GM23248 (cell line): ENCODE measurements at regions not wholly inside any gene's neighbourhood (a gene's known extent, or its start where the extent isn't known, plus 50 kb on each side); places are given as distances from the start of the nearest gene placed in this dataset.

Experiments used
- DNase-seq: peaks from one replicate; pipeline ENCODE4 v3.0.0-alpha.2; 2015
- H2AFZ ChIP-seq: fragments of 200-600 bp; sonication (generic); 2 replicates; pipeline ENCODE4 v1.6.1; 2016; ENCODE audit warnings: antibody characterized with exemption
- H3F3A ChIP-seq: fragments of 200-600 bp; sonication (generic); 2 replicates; pipeline ENCODE4 v1.6.1; 2016; ENCODE audit warnings: mild to moderate bottlenecking, antibody characterized with exemption, mixed run types; ENCODE audit not compliant: insufficient read depth
- H3K27ac ChIP-seq: fragments of 200-600 bp; sonication (generic); 2 replicates; pipeline ENCODE4 v1.5.1; 2016; ENCODE audit warnings: mild to moderate bottlenecking
- H3K27me3 ChIP-seq: fragments of 200-600 bp; sonication (generic); replicated peaks from 2 replicates; pipeline ENCODE4 v1.6.1; 2016; ENCODE audit warnings: mild to moderate bottlenecking; ENCODE audit not compliant: insufficient read depth
- H3K36me3 ChIP-seq: fragments of 200-600 bp; sonication (generic); 2 replicates; pipeline ENCODE4 v1.6.1; 2016; ENCODE audit warnings: low read depth, mild to moderate bottlenecking
- H3K4me1 ChIP-seq: fragments of 200-600 bp; sonication (generic); 2 replicates; pipeline ENCODE4 v1.6.1; 2016; ENCODE audit warnings: mild to moderate bottlenecking; ENCODE audit not compliant: insufficient read depth
- H3K4me2 ChIP-seq: fragments of 200-600 bp; sonication (generic); one replicate; pipeline ENCODE4 v1.6.1; 2016; ENCODE audit warnings: mild to moderate bottlenecking; ENCODE audit not compliant: unreplicated experiment
- H3K4me3 ChIP-seq: fragments of 200-600 bp; sonication (generic); 2 replicates; pipeline ENCODE4 v1.5.1; 2016; ENCODE audit warnings: mild to moderate bottlenecking
- H3K79me2 ChIP-seq: fragments of 200-600 bp; sonication (generic); 2 replicates; pipeline ENCODE4 v1.6.1; 2016; ENCODE audit warnings: mild to moderate bottlenecking; ENCODE audit not compliant: insufficient read depth
- H3K9ac ChIP-seq: fragments of 200-600 bp; sonication (generic); 2 replicates; pipeline ENCODE4 v1.6.1; 2016; ENCODE audit warnings: mild to moderate bottlenecking
- H3K9me2 ChIP-seq: fragments of 200-600 bp; sonication (generic); 2 replicates; pipeline ENCODE4 v1.6.1; 2016; ENCODE audit warnings: mixed run types, mild to moderate bottlenecking, moderate library complexity; ENCODE audit not compliant: insufficient read depth
- H3K9me3 ChIP-seq: fragments of 200-600 bp; sonication (generic); one replicate; pipeline ENCODE4 v1.6.1; 2017; ENCODE audit warnings: low read depth
- H4K20me1 ChIP-seq: fragments of 200-600 bp; sonication (generic); 2 replicates; pipeline ENCODE4 v1.6.0; 2016; ENCODE audit not compliant: insufficient read depth
- EZH2 ChIP-seq: fragments of 200-600 bp; sonication (generic); IDR thresholded peaks from 2 replicates; pipeline ENCODE4 v1.6.1; 2018; ENCODE audit warnings: antibody characterized with exemption, mild to moderate bottlenecking; ENCODE audit not compliant: insufficient read depth, poor library complexity, severe bottlenecking
- EZH2phosphoT487 ChIP-seq: fragments of 200-600 bp; sonication (generic); IDR thresholded peaks from 2 replicates; pipeline ENCODE4 v1.6.1; 2018; ENCODE audit warnings: antibody characterized with exemption, moderate library complexity, mild to moderate bottlenecking, low read depth; ENCODE audit not compliant: insufficient read depth
- WGBS, 2 experiments: methylation state at CpG; one replicate each; pipeline ENCODE4 v1.1.6; 2015 to 2017; ENCODE audit warnings: low lambda C conversion rate in 2 of 2, low coverage in 1 of 2; ENCODE audit errors: missing lambda C conversion rate in 2 of 2; 5-methylcytosine and 5-hydroxymethylcytosine counted together
- in situ Hi-C: fragments of 300-500 bp; cut with MboI; formaldehyde crosslinking; loops from 2 replicates; pipeline ENCODE4 v1.15.0; 2020

DNA sequence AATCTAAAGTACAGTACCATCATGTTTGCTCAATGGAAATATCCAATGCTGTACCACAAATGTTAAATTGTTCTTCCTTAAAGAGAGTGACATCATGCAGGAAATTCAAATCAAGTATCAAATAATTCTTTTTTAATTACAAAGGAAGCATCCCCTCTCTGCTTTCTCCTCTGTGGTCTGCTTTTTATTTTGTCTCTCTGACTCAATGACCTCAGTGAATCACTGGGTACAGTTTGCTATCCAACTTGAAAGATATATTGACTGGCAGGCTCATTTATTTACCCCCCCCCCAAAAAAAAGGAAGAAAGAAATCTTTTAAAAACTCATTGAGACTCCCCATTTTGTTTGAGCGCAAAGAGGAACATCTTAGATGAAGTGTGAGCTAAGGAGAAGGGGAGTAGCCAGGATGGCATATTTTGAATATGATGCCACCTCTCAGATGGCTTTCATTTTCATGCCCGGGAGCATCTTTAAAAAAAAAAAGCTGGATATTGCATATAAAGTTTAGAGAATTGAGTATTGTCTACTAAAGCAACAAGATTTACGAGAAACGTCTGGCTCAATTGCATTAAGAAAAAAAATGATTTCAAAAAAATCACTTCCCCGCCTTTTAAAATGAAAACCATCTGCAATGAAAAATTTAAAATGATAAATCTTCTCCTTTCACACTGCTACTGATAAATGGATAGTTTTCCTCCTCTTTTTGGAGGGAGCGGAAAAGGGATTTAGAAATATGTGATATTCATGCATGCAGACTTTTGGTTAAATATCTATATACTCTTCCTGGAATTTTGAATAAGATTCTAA is 307.1 kb upstream of the DPH6 start:
- no peak for TF ChIP-seq EZH2
- no peak overlapping the region for H3K27ac ChIP-seq

DNA sequence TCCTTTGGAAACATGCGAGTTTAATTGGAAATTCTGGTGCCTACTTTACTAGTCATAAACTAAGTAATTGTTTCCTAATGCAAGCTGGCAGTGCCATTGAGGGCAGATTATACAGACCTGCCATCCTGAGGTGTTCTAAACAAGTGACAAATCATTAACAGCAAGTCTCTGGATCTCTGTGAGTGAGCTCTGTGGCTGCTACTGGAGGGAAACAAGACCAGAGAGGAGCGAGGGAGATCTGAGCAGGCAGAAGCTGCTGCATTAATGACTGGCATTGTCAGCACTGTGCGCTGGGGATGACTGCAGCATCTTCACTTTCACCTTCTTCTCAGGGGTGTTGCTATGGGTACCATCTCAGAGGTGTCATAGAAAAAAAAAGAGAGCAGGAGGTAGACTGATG is 308.4 kb upstream of the DPH6 start:
- H3K9ac ChIP-seq = no peak overlapping the region
- H4K20me1 ChIP-seq = no peaks in the 10 kb centered on the region
- no peak overlapping the region for H2AFZ ChIP-seq
- in situ Hi-C loops = no loop called here
- H3K4me3 ChIP-seq = no peak overlapping the region
- WGBS, 2 experiments = 91 to 93% methylated on average over 3 of the region's 3 CpGs
- H3K9me3 ChIP-seq = no peaks in the 10 kb centered on the region
- DNase-seq = no peak
- no peaks in the 10 kb centered on the region for H3K79me2 ChIP-seq
- H3K4me1 ChIP-seq = peaks cover 6% of the 10 kb centered on the region; the same call in 1 of the 2 replicates
- no peaks in the 10 kb centered on the region for H3K36me3 ChIP-seq
- no peak overlapping the region for H3K27ac ChIP-seq
- peaks cover 3% of the 10 kb centered on the region; the same call in 1 of the 2 replicates for H3K9me2 ChIP-seq
- H3K4me2 ChIP-seq = no peak overlapping the region
- no peak for TF ChIP-seq EZH2
- no peak for TF ChIP-seq EZH2phosphoT487
- no peaks in the 10 kb centered on the region for H3K27me3 ChIP-seq
- H3F3A ChIP-seq = no peaks in the 10 kb centered on the region

More for the DNA sequence above, 307.1 kb upstream of the DPH6 start:
- no peaks in the 10 kb centered on the region for H3K9me3 ChIP-seq
- peak; percentile 8 for DNase-seq
- H3F3A ChIP-seq = no peaks in the 10 kb centered on the region
- in situ Hi-C loops = no loop called here
- H3K4me3 ChIP-seq = peak overlapping the region; percentile 32; the same call in 1 of the 2 replicates
- H3K36me3 ChIP-seq = no peaks in the 10 kb centered on the region
- no peaks in the 10 kb centered on the region for H4K20me1 ChIP-seq
- peaks cover 6% of the 10 kb centered on the region; the same call in 1 of the 2 replicates for H3K4me1 ChIP-seq
- peak overlapping the region; percentile 52 for H2AFZ ChIP-seq
- H3K4me2 ChIP-seq = peak overlapping the region; percentile 43
- peaks cover 3% of the 10 kb centered on the region; the same call in 1 of the 2 replicates for H3K9me2 ChIP-seq
- no peaks in the 10 kb centered on the region for H3K79me2 ChIP-seq
- no peak overlapping the region for H3K9ac ChIP-seq
- 19 to 22% methylated on average over 6 of the region's 6 CpGs for WGBS, 2 experiments
- no peaks in the 10 kb centered on the region for H3K27me3 ChIP-seq

DNA sequence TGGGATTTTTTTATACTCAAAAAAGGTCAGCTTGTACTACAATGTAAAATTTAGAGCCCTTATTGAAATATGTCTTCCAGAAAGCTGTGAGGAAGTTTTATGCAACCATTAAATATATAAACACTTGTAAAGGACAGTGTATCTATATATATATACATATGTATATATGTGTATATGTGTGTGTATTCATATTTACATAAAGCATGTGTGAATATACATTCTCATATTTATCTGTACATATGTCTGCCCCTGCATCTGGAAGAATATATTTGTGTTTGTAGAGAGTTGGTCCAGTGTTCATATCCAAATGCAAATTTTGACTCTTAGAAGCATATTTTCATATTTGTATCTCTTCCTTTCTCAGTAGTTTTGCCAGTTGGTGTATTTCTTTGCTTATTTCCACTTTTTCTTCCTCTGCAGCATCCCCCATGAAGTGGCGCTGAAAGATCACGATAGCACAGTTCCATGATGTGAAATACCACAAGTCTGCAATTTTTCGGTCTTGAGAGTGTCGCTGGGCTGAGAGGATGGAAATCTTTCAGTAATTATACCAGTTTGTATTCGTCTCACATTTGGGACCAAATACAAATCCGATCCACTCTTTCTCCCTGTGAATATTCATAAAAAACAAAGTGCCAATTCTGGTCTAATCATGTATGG is 311.7 kb upstream of the DPH6 start:
- no peaks in the 10 kb centered on the region for H4K20me1 ChIP-seq
- no peaks in the 10 kb centered on the region for H3K9me3 ChIP-seq
- H3K4me2 ChIP-seq = no peak overlapping the region
- no peaks in the 10 kb centered on the region for H3K79me2 ChIP-seq
- DNase-seq = no peak
- H3K4me3 ChIP-seq = no peak overlapping the region
- TF ChIP-seq EZH2phosphoT487 (no peak), EZH2 (no peak)
- no peak overlapping the region for H3K27ac ChIP-seq
- no peaks in the 10 kb centered on the region for H3K9me2 ChIP-seq
- in situ Hi-C loops = no loop called here
- no peak overlapping the region for H2AFZ ChIP-seq
- no peak overlapping the region for H3K9ac ChIP-seq
- H3K4me1 ChIP-seq = peaks cover 5% of the 10 kb centered on the region; the same call in 1 of the 2 replicates
- 66 to 68% methylated on average over 6 of the region's 6 CpGs for WGBS, 2 experiments
- H3K27me3 ChIP-seq = no peaks in the 10 kb centered on the region
- H3F3A ChIP-seq = no peaks in the 10 kb centered on the region
- H3K36me3 ChIP-seq = no peaks in the 10 kb centered on the region

DNA sequence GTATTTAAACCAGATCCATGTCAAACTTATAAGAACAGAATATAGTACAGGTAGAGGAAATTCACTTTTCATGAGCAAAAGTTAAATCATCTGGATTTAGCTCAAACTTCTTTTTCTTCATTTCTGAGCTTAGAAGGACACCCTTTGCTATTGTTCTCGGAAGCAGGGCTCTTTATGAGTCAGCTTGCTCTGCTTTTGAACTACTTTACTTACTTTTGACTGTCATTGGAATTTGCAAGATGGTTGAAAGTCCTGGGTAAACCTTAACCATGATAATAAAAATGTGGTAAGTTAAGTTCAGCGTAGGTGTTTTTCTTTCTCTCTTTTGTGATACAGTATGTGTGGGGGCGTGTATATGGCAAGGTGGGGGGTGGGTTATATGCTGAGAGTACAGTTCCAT is 312.7 kb upstream of the DPH6 start:
- H3K27me3 ChIP-seq = no peaks in the 10 kb centered on the region
- H4K20me1 ChIP-seq = no peaks in the 10 kb centered on the region
- H3K4me2 ChIP-seq = no peak overlapping the region
- TF ChIP-seq EZH2phosphoT487 = no peak
- no peak overlapping the region for H2AFZ ChIP-seq
- no peak overlapping the region for H3K27ac ChIP-seq
- H3K9ac ChIP-seq = no peak overlapping the region
- no peak overlapping the region for H3K4me3 ChIP-seq
- no peak for DNase-seq
- 84 to 88% methylated on average over 3 of the region's 3 CpGs for WGBS, 2 experiments
- no peaks in the 10 kb centered on the region for H3K79me2 ChIP-seq
- no peaks in the 10 kb centered on the region for H3K9me3 ChIP-seq
- H3K36me3 ChIP-seq = no peaks in the 10 kb centered on the region
- H3K9me2 ChIP-seq = no peaks in the 10 kb centered on the region
- in situ Hi-C loops = no loop called here
- H3K4me1 ChIP-seq = no peaks in the 10 kb centered on the region
- no peaks in the 10 kb centered on the region for H3F3A ChIP-seq
